NCI-H2171 treated with DMSO at 0.1 percent for 48 hours (cell line): ENCODE measurements at regions not wholly inside any gene's neighbourhood (a gene's known extent, or its start where the extent isn't known, plus 50 kb on each side); places are given as distances from the start of the nearest gene placed in this dataset.
"Not testable (repeated sequence)": the region's sequence is repeated elsewhere in the genome, so short reads cannot be mapped to it uniquely, and the experiment has no call there.

Source experiments
- DNase-seq: peaks from one replicate; lab custom pipeline; 2025; lab: John Stamatoyannopoulos, UW

GRCh38 chr2:242111954-242112353 is 242.4 kb downstream of the RTP5 start:
- DNase-seq, result not testable (repeated sequence)

GRCh38 chr2:242113492-242113891 is 244.0 kb downstream of the RTP5 start:
- DNase-seq, result not testable (repeated sequence)

GRCh38 chr2:242116676-242117075 is 247.1 kb downstream of the RTP5 start:
- DNase-seq, result not testable (repeated sequence)

- not testable (repeated sequence) for DNase-seq
These were observed 247.8 kb downstream of the RTP5 start for GRCh38 chr2:242117305-242117704.

- DNase-seq, result not testable (repeated sequence)
These were observed 250.2 kb downstream of the RTP5 start for GRCh38 chr2:242119682-242120081.

GRCh38 chr2:242130682-242131081 is 261.2 kb downstream of the RTP5 start:
- not testable (repeated sequence) for DNase-seq

GRCh38 chr2:242159921-242160320 is 290.4 kb downstream of the RTP5 start:
- DNase-seq, result not testable (repeated sequence)

- not testable (repeated sequence) for DNase-seq
These were observed 295.6 kb downstream of the RTP5 start for GRCh38 chr2:242165115-242165514.

- not testable (repeated sequence) for DNase-seq
These were observed 301.8 kb downstream of the RTP5 start for GRCh38 chr2:242171290-242171689.
